Fibroblast of villous mesenchyme (primary cell): ENCODE measurements at regions not wholly inside any gene's neighbourhood (a gene's known extent, or its start where the extent isn't known, plus 50 kb on each side); places are given as distances from the start of the nearest gene placed in this dataset.

ENCODE experiments used
- DNase-seq: peaks from one replicate; pipeline ENCODE4 v3.0.0-alpha.2; 2010; ENCODE audit warnings: low read depth
- H3K4me3 ChIP-seq: 2 replicates; pipeline ENCODE4 v1.5.1; 2011; ENCODE audit warnings: low read depth, mild to moderate bottlenecking, low read length
- TF ChIP-seq, protein P1 (sequence below): IDR thresholded peaks from 2 replicates; pipeline ENCODE4 v1.5.1; 2012; ENCODE audit warnings: low read depth, mild to moderate bottlenecking, low read length; ENCODE audit not compliant: insufficient read depth

GRCh38 chr7:46485481-46486065 lies 564.5 kb upstream of the IGFBP3 start:
- DNase-seq: peak; percentile 96
- H3K4me3 ChIP-seq: no peak overlapping the region
- TF ChIP-seq, protein P1, sequence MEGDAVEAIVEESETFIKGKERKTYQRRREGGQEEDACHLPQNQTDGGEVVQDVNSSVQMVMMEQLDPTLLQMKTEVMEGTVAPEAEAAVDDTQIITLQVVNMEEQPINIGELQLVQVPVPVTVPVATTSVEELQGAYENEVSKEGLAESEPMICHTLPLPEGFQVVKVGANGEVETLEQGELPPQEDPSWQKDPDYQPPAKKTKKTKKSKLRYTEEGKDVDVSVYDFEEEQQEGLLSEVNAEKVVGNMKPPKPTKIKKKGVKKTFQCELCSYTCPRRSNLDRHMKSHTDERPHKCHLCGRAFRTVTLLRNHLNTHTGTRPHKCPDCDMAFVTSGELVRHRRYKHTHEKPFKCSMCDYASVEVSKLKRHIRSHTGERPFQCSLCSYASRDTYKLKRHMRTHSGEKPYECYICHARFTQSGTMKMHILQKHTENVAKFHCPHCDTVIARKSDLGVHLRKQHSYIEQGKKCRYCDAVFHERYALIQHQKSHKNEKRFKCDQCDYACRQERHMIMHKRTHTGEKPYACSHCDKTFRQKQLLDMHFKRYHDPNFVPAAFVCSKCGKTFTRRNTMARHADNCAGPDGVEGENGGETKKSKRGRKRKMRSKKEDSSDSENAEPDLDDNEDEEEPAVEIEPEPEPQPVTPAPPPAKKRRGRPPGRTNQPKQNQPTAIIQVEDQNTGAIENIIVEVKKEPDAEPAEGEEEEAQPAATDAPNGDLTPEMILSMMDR: peak; percentile 66

- TF ChIP-seq, protein P1: no peak
- DNase-seq: no peak
- no peak overlapping the region for H3K4me3 ChIP-seq
Observed at GRCh38 chr7:46484906-46485305, 563.8 kb upstream of the IGFBP3 start.

GRCh38 chr7:46480619-46481018 lies 559.5 kb upstream of the IGFBP3 start:
- DNase-seq: no peak
- TF ChIP-seq, protein P1: no peak

DNA sequence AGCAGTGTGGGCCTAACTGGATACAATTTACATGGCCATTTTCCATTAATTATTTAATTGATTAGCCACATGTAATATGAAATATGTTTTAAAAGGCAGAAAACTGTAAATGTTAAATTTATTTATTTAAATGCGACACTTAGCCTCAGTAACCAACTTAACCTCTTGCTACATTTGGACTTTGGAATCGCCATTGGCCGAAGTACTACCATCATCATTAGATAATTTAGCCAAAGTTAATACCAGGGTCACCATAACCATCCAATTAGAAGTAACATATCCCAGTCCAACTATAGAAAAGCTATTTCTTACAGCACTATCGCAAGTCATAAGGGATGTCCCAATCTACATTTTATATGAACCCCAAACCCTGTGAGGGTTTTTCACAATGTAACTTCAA lies 558.6 kb upstream of the IGFBP3 start:
- no peak overlapping the region for H3K4me3 ChIP-seq
- DNase-seq: no peak
- TF ChIP-seq, protein P1: no peak

More at GRCh38 chr7:46480619-46481018, 559.5 kb upstream of the IGFBP3 start:
- H3K4me3 ChIP-seq: no peak overlapping the region

DNA sequence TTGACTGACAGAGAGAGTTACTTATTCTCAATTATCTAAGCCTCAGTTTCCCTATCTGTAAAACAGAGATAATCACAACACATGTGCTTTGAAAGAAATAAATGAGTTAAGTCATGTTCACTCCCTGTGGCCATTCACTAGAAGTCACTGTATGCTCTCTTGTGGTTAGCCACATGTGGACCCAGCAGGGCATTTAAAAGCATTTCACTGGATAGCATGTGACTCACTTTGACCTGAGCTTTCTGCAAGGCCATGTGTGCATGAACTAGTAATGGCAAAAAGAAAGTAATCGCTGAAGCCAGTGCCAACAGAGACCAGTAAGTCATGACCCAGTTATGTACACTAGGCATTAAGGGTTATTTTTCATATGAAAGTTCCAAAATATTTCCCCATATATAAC lies 557.0 kb upstream of the IGFBP3 start:
- H3K4me3 ChIP-seq: no peak overlapping the region
- peak; percentile 52 for DNase-seq
- TF ChIP-seq, protein P1: no peak

- DNase-seq: peak; percentile 64
- TF ChIP-seq, protein P1: no peak
- no peak overlapping the region for H3K4me3 ChIP-seq
Observed at GRCh38 chr7:46468753-46469356, 547.8 kb upstream of the IGFBP3 start.
